ENCODE measurements at regions not wholly inside any gene's neighbourhood (a gene's known extent, or its start where the extent isn't known, plus 50 kb on each side); places are given as distances from the start of the nearest gene placed in this dataset.
A peak's percentile ranks its signal among the peaks of the same experiment; 100 is the strongest.
"Not testable (repeated sequence)": the region's sequence is repeated elsewhere in the genome, so short reads cannot be mapped to it uniquely, and the experiment has no call there.

DNA sequence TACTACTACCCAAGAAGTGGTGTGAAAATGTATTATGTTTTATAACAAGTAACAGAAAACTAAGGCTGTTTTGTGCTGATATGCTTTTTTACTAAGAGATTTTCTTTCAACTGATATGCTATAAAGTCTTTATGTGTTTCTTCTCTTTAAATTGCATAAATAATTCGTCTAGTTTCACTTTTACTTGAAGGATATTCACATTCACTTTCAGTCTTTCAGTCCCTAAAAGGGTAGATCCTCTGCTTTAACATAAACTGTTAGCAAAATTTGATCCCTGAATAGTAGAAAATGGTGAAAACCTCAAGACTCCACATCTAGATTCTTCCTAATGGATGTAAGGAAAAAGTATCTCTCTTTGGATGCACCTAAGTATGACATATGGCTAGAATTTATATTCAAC is 69.0 kb upstream of the FST start:
- TF ChIP-seq, protein P1, sequence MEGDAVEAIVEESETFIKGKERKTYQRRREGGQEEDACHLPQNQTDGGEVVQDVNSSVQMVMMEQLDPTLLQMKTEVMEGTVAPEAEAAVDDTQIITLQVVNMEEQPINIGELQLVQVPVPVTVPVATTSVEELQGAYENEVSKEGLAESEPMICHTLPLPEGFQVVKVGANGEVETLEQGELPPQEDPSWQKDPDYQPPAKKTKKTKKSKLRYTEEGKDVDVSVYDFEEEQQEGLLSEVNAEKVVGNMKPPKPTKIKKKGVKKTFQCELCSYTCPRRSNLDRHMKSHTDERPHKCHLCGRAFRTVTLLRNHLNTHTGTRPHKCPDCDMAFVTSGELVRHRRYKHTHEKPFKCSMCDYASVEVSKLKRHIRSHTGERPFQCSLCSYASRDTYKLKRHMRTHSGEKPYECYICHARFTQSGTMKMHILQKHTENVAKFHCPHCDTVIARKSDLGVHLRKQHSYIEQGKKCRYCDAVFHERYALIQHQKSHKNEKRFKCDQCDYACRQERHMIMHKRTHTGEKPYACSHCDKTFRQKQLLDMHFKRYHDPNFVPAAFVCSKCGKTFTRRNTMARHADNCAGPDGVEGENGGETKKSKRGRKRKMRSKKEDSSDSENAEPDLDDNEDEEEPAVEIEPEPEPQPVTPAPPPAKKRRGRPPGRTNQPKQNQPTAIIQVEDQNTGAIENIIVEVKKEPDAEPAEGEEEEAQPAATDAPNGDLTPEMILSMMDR (IDR thresholded peaks at IDR 0.05; ENCODE audit: insufficient read depth, low read length, missing control alignments): no peak
- DNase-seq (ENCODE audit: low read depth, low spot score): no peak
- CTCF ChIA-PET: interaction anchor here (1.2 kb wide), 1 partner anchor 18 kb away, joined by 3 read pairs; no protein-coding TSS in a partner anchor
- POLR2A ChIA-PET: no interaction called here
- no peak overlapping the region for H3K4me3 ChIP-seq (ENCODE audit: low read depth, low read length)

DNA sequence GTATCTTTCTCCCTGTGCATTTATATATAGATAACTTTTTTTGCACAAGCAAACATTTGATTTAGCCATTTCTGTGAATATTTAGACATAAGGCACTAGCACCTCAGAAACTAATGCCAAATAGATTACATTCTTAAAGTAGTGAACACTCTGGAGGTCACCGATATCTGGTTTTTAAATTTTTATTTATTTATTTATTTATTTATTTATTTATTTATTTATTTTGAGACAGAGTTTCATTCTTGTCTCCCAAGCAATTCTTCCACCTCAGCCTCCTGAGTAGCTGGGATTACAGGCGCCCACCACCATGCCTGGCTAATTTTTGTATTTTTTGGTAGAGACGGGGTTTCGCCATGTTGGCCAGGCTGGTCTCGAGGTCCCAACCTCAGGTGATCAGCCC is 67.9 kb upstream of the FST start:
- CTCF ChIA-PET; H3K4me3 ChIP-seq (ENCODE audit: low read depth, low read length); POLR2A ChIA-PET; DNase-seq (ENCODE audit: low read depth, low spot score): not testable (repeated sequence)

DNA sequence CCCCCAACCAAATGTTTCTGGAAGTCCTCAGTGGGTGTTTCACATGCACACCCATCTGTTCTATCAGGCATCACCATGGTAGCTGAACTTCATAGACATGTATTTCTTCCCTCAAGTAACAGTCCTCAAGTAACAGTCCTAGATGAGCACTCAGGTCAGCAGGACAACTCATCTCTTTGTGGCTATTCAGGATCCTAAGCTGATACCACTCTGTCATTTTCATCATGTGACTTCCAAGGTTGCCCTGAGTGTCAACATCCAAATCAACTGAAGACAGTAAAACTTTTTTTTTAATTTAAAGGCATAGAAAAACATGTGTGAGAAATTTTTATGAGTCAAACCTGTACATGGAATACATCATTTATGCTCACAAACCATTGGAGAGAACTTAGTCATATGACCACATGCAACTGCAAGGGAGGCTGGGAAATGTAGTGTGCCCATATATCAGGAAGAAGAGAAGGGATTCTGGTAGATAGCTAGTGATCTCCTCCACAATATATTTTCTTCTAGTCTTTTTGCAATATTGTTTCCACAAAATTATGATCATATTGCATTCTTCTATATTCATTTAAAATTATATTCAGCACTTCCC is 64.2 kb upstream of the FST start:
- no peak overlapping the region for H3K4me3 ChIP-seq (ENCODE audit: low read depth, low read length)
- TF ChIP-seq, protein P1 (IDR thresholded peaks at IDR 0.05; ENCODE audit: insufficient read depth, low read length, missing control alignments): no peak
- POLR2A ChIA-PET: no interaction called here
- CTCF ChIA-PET: interaction anchor here (2.6 kb wide), 1 partner anchor 154 kb away, joined by 6 read pairs; no protein-coding TSS in a partner anchor
- DNase-seq (ENCODE audit: low read depth, low spot score): no peak

DNA sequence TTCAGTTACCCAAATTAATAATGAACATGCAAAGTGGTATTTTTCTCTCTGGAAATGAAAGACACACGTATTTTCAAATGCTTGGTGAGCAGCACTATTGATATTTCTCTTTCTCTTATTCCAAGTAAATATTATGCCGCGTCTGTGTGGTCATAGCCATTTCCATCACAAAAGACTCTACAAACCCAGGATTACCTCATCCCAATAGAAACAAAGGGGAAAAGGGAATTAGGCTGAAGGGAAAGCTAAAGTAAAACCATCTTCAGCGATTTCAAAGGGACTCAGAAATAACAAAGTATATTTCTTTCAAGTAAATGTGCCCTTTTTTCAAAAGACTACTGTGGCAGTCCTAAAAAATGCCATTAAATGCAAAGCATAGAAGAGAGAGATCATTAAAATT is 62.0 kb upstream of the FST start:
- no peak overlapping the region for H3K4me3 ChIP-seq (ENCODE audit: low read depth, low read length)
- DNase-seq (ENCODE audit: low read depth, low spot score): no peak
- POLR2A ChIA-PET: no interaction called here
- TF ChIP-seq, protein P1 (IDR thresholded peaks at IDR 0.05; ENCODE audit: insufficient read depth, low read length, missing control alignments): no peak
- CTCF ChIA-PET: interaction anchor here (0.6 to 1.8 kb wide), 4 partner anchors 11 to 811 kb away, joined by 3 to 5 read pairs (median 4); no protein-coding TSS in a partner anchor

DNA sequence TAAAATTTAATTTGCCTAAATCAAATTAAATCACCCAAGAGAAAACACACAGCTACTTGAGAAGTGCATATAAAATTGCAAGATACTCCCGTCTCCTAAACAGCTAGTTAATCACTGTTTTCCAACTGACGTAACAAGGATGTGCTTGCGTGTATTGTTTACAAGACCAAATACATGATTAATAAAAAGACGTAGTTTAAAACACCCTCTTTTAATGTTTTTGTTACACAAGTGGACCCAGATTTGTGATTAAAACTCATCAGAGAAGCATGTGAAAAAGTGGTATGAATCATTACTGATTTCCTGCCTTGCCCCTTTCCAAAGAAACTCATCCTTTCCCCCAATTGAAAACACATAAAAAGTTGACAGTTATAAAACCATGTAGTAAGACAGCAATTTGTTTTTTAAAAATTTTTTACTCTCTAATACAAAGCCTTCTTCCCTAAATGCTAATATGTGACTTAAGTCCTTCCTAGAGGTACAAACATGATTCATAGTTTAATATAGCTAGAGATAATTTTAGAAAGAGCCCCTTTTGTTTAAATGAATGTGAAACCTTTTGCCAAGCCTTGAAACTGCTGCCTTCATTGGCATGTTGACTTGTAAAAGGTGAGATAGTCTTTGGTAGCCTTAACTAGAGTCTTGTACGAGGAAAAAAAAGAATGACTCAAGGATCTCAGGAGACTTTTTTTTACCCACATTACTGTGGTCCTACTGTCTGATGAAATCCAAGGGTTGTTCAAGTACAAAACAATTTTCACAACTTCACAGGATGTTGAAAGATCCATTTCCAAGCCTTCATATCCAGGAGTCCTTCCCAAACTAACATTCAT is 61.4 kb upstream of the FST start:
- CTCF ChIA-PET: interaction anchor here (1.1 to 1.8 kb wide), 3 partner anchors 10 to 810 kb away, joined by 3 to 5 read pairs (median 5); no protein-coding TSS in a partner anchor
- DNase-seq (ENCODE audit: low read depth, low spot score): peak; percentile 94
- no peak overlapping the region for H3K4me3 ChIP-seq (ENCODE audit: low read depth, low read length)
- TF ChIP-seq, protein P1 (IDR thresholded peaks at IDR 0.05; ENCODE audit: insufficient read depth, low read length, missing control alignments): no peak
- POLR2A ChIA-PET: interaction anchor here (1.0 kb wide), 1 partner anchor 15 kb away, joined by 3 read pairs; no protein-coding TSS in a partner anchor

DNA sequence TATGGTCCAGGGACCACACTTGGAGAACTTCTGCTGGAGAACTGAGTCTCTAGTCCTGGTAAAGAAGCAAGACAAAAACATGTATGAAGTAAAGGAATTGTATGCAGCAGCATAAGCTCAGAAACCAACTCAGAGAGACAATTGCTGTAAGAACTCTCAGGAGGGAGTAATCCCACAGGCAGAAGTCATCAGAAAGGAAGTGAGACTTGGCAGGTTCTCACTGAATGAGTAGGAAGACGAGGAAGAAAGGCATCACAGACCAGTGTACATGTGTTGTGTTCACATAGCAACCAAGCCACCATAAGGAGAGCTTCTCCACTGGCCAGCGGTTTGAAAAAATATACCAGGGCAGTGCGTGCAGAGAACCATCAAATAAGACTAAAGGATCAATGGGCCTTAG is 57.9 kb upstream of the FST start:
- TF ChIP-seq, protein P1 (IDR thresholded peaks at IDR 0.05; ENCODE audit: insufficient read depth, low read length, missing control alignments): no peak
- H3K4me3 ChIP-seq (ENCODE audit: low read depth, low read length): no peak overlapping the region
- POLR2A ChIA-PET: no interaction called here
- peak; percentile 74 for DNase-seq (ENCODE audit: low read depth, low spot score)
- CTCF ChIA-PET: interaction anchor here (0.6 to 1.6 kb wide), 5 partner anchors 8 to 252 kb away, joined by 3 to 7 read pairs (median 6); no protein-coding TSS in a partner anchor
